Effector memory CD4-positive, alpha-beta T cell (primary cell): ENCODE measurements at regions not wholly inside any gene's neighbourhood (a gene's known extent, or its start where the extent isn't known, plus 50 kb on each side); places are given as distances from the start of the nearest gene placed in this dataset.
"Not testable (repeated sequence)": the region's sequence is repeated elsewhere in the genome, so short reads cannot be mapped to it uniquely, and the experiment has no call there.

ENCODE experiments used
- DNase-seq, 3 donors: peaks; one replicate each; pipeline ENCODE4 v3.0.0-alpha.2; 2020
- H3K27ac ChIP-seq: 2 replicates; pipeline ENCODE4 v1.7.0; 2013; ENCODE audit warnings: mild to moderate bottlenecking, low read length, moderate library complexity; ENCODE audit not compliant: insufficient read depth, poor library complexity, severe bottlenecking
- H3K27me3 ChIP-seq: replicated peaks from 2 replicates; pipeline ENCODE4 v1.7.0; 2013; ENCODE audit warnings: mild to moderate bottlenecking, low read length; ENCODE audit not compliant: insufficient read depth, control insufficient read depth, poor library complexity, severe bottlenecking
- H3K36me3 ChIP-seq: 2 replicates; pipeline ENCODE4 v1.7.0; 2013; ENCODE audit warnings: mild to moderate bottlenecking, low read length, moderate library complexity; ENCODE audit not compliant: control insufficient read depth, insufficient read depth
- H3K4me1 ChIP-seq: 2 replicates; pipeline ENCODE4 v1.7.0; 2013; ENCODE audit warnings: low read length, mild to moderate bottlenecking; ENCODE audit not compliant: control insufficient read depth, insufficient read depth, poor library complexity, severe bottlenecking
- H3K4me3 ChIP-seq: 2 replicates; pipeline ENCODE4 v1.7.0; 2013; ENCODE audit warnings: low read length, low read depth, mild to moderate bottlenecking; ENCODE audit not compliant: insufficient read depth, poor library complexity, severe bottlenecking
- H3K9me3 ChIP-seq: 2 replicates; pipeline ENCODE4 v1.7.0; 2013; ENCODE audit warnings: mild to moderate bottlenecking, low read length, moderate library complexity; ENCODE audit not compliant: control insufficient read depth

- Histone ChIP-seq H3K27ac (no peak overlapping the region), H3K4me1 (no peaks in the 10 kb centered on the region), H3K4me3 (no peak overlapping the region), H3K36me3 (no peaks in the 10 kb centered on the region), H3K27me3 (no peaks in the 10 kb centered on the region), H3K9me3 (no peaks in the 10 kb centered on the region)
- DNase-seq: no peak
Measured at GRCh38 chr6:137545073-137545472, 50.9 kb upstream of the OLIG3 start.

GRCh38 chr6:137547186-137547585, 53.0 kb upstream of the OLIG3 start:
- H3K4me1 ChIP-seq: no peaks in the 10 kb centered on the region
- H3K4me3 ChIP-seq: no peak overlapping the region
- DNase-seq: no peak
- no peaks in the 10 kb centered on the region for H3K36me3 ChIP-seq
- H3K27ac ChIP-seq: no peak overlapping the region
- no peaks in the 10 kb centered on the region for H3K9me3 ChIP-seq
- no peaks in the 10 kb centered on the region for H3K27me3 ChIP-seq

- Histone ChIP-seq H3K27me3 (no peaks in the 10 kb centered on the region), H3K4me1 (no peaks in the 10 kb centered on the region), H3K4me3 (no peak overlapping the region), H3K27ac (no peak overlapping the region), H3K9me3 (no peaks in the 10 kb centered on the region), H3K36me3 (no peaks in the 10 kb centered on the region)
- DNase-seq: no peak
Measured at GRCh38 chr6:137547601-137548000, 53.4 kb upstream of the OLIG3 start.

- Histone ChIP-seq H3K4me3 (no peak overlapping the region), H3K27ac (no peak overlapping the region), H3K36me3 (no peaks in the 10 kb centered on the region), H3K27me3 (no peaks in the 10 kb centered on the region), H3K9me3 (no peaks in the 10 kb centered on the region), H3K4me1 (no peaks in the 10 kb centered on the region)
- no peak for DNase-seq
Measured at GRCh38 chr6:137549106-137549505, 54.9 kb upstream of the OLIG3 start.

- Histone ChIP-seq H3K27ac (no peak overlapping the region), H3K4me3 (no peak overlapping the region), H3K27me3 (no peaks in the 10 kb centered on the region), H3K4me1 (no peaks in the 10 kb centered on the region), H3K36me3 (no peaks in the 10 kb centered on the region), H3K9me3 (no peaks in the 10 kb centered on the region)
- no peak for DNase-seq
Measured at GRCh38 chr6:137550535-137550934, 56.3 kb upstream of the OLIG3 start.

- H3K9me3 ChIP-seq: no peaks in the 10 kb centered on the region
- no peak overlapping the region for H3K4me3 ChIP-seq
- no peak overlapping the region for H3K27ac ChIP-seq
Measured at GRCh38 chr6:137552146-137552545, 58.0 kb upstream of the OLIG3 start.

GRCh38 chr6:137552809-137553208, 58.6 kb upstream of the OLIG3 start:
- Histone ChIP-seq H3K4me3 (no peak overlapping the region), H3K36me3 (no peaks in the 10 kb centered on the region), H3K9me3 (no peaks in the 10 kb centered on the region), H3K27me3 (no peaks in the 10 kb centered on the region), H3K27ac (no peak overlapping the region), H3K4me1 (no peaks in the 10 kb centered on the region)
- DNase-seq: no peak

More at GRCh38 chr6:137552146-137552545, 58.0 kb upstream of the OLIG3 start:
- H3K4me1 ChIP-seq: no peaks in the 10 kb centered on the region
- DNase-seq: no peak
- no peaks in the 10 kb centered on the region for H3K36me3 ChIP-seq
- no peaks in the 10 kb centered on the region for H3K27me3 ChIP-seq

- H3K27me3 ChIP-seq, H3K9me3 ChIP-seq, H3K27ac ChIP-seq, H3K36me3 ChIP-seq: not testable (repeated sequence)
- peak; percentile 22 to 40 (median 24) for DNase-seq
- H3K4me1 ChIP-seq: peaks cover 18% of the 10 kb centered on the region
- H3K4me3 ChIP-seq: peak overlapping the region; percentile 18
Measured at GRCh38 chr6:137559521-137560183, 65.5 kb upstream of the OLIG3 start.

GRCh38 chr6:137560184-137560563, 66.0 kb upstream of the OLIG3 start:
- no peak overlapping the region for H3K4me3 ChIP-seq
- no peak for DNase-seq
- no peaks in the 10 kb centered on the region for H3K9me3 ChIP-seq
- no peaks in the 10 kb centered on the region for H3K27me3 ChIP-seq
- H3K27ac ChIP-seq: no peak overlapping the region
- H3K36me3 ChIP-seq: no peaks in the 10 kb centered on the region
- peaks cover 18% of the 10 kb centered on the region for H3K4me1 ChIP-seq

- no peaks in the 10 kb centered on the region for H3K9me3 ChIP-seq
- no peak overlapping the region for H3K4me3 ChIP-seq
- no peaks in the 10 kb centered on the region for H3K36me3 ChIP-seq
- no peaks in the 10 kb centered on the region for H3K4me1 ChIP-seq
- no peaks in the 10 kb centered on the region for H3K27me3 ChIP-seq
- H3K27ac ChIP-seq: no peak overlapping the region
- no peak for DNase-seq
Measured at GRCh38 chr6:137568067-137568466, 73.9 kb upstream of the OLIG3 start.
